BJ (cell line): ENCODE measurements at regions not wholly inside any gene's neighbourhood (a gene's known extent, or its start where the extent isn't known, plus 50 kb on each side); places are given as distances from the start of the nearest gene placed in this dataset.

Experiments
- CTCF ChIA-PET: fragments of 350-600 bp; formaldehyde crosslinking; extraction: SDS; loops from one replicate; lab custom pipeline; 2021; ENCODE audit warnings: antibody characterized with exemption, inconsistent platforms; lab: Yijun Ruan, JAX
- POLR2A ChIA-PET: fragments of 300-600 bp; sonication (Branson Sonifier 250); formaldehyde crosslinking; extraction: SDS; loops from one replicate; lab custom pipeline; 2021; ENCODE audit warnings: antibody characterized with exemption; lab: Charles Lee
- DNase-seq: peaks from one replicate; pipeline ENCODE4 v3.0.0-alpha.2; 2011; ENCODE audit warnings: low read depth
- H3K27me3 ChIP-seq: 2 replicates; pipeline ENCODE4 v1.6.0; 2011; ENCODE audit warnings: low read length; ENCODE audit not compliant: control insufficient read depth, insufficient read depth
- H3K36me3 ChIP-seq: 2 replicates; pipeline ENCODE4 v1.5.1; 2011; ENCODE audit warnings: low read length; ENCODE audit not compliant: control insufficient read depth, insufficient read depth
- H3K4me3 ChIP-seq: 2 replicates; pipeline ENCODE4 v1.5.1; 2011; ENCODE audit warnings: low read depth, mild to moderate bottlenecking, control low read depth, low read length
- TF ChIP-seq, protein P1 (sequence below): IDR thresholded peaks from 2 replicates; pipeline ENCODE4 v1.5.1; 2011; ENCODE audit warnings: low read depth, mild to moderate bottlenecking, control low read depth, inconsistent platforms, low read length, moderate library complexity; ENCODE audit not compliant: insufficient read depth

GRCh38 chr9:82153032-82153431 lies 164.5 kb downstream of the SPATA31D1 start:
- Histone ChIP-seq H3K4me3 (no peak overlapping the region), H3K27me3 (no peaks in the 10 kb centered on the region), H3K36me3 (no peaks in the 10 kb centered on the region)
- TF ChIP-seq, protein P1, sequence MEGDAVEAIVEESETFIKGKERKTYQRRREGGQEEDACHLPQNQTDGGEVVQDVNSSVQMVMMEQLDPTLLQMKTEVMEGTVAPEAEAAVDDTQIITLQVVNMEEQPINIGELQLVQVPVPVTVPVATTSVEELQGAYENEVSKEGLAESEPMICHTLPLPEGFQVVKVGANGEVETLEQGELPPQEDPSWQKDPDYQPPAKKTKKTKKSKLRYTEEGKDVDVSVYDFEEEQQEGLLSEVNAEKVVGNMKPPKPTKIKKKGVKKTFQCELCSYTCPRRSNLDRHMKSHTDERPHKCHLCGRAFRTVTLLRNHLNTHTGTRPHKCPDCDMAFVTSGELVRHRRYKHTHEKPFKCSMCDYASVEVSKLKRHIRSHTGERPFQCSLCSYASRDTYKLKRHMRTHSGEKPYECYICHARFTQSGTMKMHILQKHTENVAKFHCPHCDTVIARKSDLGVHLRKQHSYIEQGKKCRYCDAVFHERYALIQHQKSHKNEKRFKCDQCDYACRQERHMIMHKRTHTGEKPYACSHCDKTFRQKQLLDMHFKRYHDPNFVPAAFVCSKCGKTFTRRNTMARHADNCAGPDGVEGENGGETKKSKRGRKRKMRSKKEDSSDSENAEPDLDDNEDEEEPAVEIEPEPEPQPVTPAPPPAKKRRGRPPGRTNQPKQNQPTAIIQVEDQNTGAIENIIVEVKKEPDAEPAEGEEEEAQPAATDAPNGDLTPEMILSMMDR, result no peak
- no peak for DNase-seq
- ChIA-PET POLR2A (no interaction called here), CTCF (no interaction called here)

DNA sequence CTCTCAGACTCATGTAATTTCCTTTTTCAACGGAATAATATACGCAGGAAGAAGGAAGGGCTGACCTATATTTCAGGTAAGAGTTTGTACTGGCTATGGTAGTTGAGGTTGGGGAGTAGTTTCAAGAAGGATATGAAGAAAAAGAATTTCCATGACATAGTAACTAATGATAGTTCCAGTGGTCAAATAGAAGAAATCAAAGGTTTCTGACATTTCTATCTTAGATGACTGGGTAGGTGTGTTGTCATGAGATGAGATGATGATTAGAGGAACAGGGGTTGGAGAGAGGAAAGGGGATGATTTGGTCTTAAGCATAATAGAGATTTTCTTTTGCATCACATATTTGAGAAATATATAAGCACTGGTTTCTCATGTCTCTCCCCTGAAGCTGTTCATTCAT lies 166.0 kb downstream of the SPATA31D1 start:
- TF ChIP-seq, protein P1, result no peak
- Histone ChIP-seq H3K27me3 (no peaks in the 10 kb centered on the region), H3K36me3 (no peaks in the 10 kb centered on the region), H3K4me3 (no peak overlapping the region)
- POLR2A ChIA-PET, result no interaction called here
- CTCF ChIA-PET, result no interaction called here
- no peak for DNase-seq

DNA sequence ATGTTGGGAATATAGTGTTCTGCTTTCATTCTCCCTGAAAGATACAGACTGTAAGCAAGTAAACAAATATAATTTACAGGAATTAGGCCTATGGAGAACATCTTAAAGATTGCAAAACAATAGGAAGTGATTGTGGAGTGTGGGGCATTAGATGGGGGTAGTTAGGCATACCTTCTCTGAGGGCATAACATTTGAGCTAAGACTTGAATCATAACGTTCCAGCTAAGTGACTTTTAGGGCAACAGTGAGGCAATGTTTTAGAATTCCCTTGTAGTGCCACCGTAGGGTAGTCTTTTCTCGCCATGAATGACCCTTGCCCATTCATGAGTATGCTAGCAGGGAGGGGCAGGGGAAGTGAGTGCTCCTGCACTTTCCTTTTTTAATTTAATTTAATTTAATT lies 173.3 kb downstream of the SPATA31D1 start:
- CTCF ChIA-PET, result no interaction called here
- Histone ChIP-seq H3K36me3 (no peaks in the 10 kb centered on the region), H3K4me3 (no peak overlapping the region), H3K27me3 (no peaks in the 10 kb centered on the region)
- POLR2A ChIA-PET, result no interaction called here
- DNase-seq, result no peak
- TF ChIP-seq, protein P1, result no peak

- no peak for DNase-seq
- TF ChIP-seq, protein P1, result no peak
- POLR2A ChIA-PET, result no interaction called here
- H3K4me3 ChIP-seq, result no peak overlapping the region
- H3K27me3 ChIP-seq, result no peaks in the 10 kb centered on the region
- no peaks in the 10 kb centered on the region for H3K36me3 ChIP-seq
- CTCF ChIA-PET, result no interaction called here
Observed at GRCh38 chr9:82164159-82164558, 175.6 kb downstream of the SPATA31D1 start.

GRCh38 chr9:82167296-82167695 lies 178.7 kb downstream of the SPATA31D1 start:
- ChIA-PET CTCF (no interaction called here), POLR2A (no interaction called here)

More at GRCh38 chr9:82167296-82167695, 178.7 kb downstream of the SPATA31D1 start:
- no peak for DNase-seq
- TF ChIP-seq, protein P1, result no peak
- Histone ChIP-seq H3K27me3 (no peaks in the 10 kb centered on the region), H3K36me3 (no peaks in the 10 kb centered on the region), H3K4me3 (no peak overlapping the region)
